ENCODE measurements at regions not wholly inside any gene's neighbourhood (a gene's known extent, or its start where the extent isn't known, plus 50 kb on each side); places are given as distances from the start of the nearest gene placed in this dataset.

GRCh38 chr14:49999826-50000379, 107.0 kb downstream of the ARF6 start:
- no peak for DNase-seq

DNA sequence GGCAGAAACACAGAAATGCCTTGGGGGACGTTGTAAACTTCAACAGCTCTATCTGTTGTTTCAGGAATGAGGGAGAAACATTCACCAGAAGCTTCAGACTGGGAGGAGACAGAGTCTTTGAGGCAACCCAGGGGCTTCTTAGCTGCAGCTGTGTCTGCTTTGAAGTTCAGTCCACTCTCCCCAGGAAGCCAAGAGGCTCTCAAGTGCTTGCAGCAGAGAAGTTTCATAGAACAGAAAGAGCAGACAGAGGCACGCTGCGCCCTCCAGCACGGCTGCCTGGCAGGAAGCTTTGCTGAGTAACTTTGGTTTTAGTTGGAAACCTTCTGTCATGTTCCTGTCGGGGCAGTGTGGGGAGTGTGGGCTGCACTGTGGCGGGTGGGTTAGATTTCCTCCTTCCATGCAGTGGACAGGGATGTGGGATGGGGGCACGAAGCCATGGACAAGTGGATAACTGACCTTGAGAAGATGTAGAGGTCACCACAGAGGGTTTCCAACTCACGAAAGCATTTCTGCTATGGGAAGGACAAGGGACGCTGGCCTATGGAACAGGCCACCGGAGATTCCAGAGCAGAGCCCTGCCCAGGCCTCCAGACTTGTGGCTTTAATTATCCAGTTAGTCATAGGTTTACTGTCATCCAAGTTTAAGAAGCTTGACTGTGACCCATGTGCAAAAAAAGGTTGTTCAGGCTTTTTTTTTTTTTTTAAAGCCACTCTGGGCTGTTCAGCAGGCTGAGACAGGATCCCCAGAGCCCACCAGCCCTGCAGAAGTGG, 107.7 kb downstream of the ARF6 start:
- peak; percentile 83 for DNase-seq

- peak; percentile 76 for DNase-seq
These were observed 108.5 kb downstream of the ARF6 start for GRCh38 chr14:50001151-50001998.

DNA sequence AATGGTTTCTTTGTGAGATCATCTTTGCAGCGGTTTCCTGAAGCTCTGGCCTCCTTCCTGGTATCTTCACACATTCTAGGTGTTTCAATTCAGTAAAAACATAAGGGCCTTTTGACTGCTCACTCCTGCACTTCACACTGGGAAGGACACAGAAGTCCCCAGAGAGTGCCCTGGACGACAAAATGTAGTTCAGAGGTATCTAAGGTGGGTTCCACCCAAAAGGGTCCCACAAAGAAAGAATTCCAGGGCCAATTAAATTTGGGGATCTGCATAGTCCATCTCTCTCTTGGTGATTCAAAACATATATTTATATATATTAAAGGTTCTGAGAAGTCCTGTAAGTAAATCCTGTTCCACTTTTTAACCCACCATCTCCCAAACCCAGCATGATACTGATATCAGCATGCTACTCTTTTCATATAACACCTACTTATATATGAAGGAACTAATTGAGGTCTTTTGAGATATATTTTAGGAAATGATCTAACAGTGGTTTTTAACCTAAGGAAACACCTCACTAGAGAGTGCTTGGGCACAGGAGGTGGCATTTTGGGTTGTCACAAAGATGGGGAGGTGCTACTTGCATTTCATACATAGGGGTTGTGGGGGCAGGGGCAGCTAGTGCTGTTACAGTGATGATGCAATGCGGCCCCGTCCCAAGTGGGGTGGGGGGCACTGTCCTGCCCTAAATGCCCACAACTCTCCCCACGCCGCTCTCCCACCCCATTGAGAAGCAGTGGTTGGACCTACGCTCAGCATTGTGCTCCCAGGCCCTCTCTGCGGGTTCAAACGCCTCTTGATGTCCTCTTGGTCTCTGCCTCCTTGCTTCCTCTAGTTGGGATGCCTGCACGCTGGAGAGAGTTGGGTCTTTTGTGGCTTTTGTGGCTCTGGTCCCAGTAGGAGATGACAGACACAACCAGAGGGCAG, 109.4 kb downstream of the ARF6 start:
- DNase-seq, result peak; percentile 79

GRCh38 chr14:50002926-50003212, 110.0 kb downstream of the ARF6 start:
- no peak for DNase-seq

GRCh38 chr14:50003213-50004021, 110.5 kb downstream of the ARF6 start:
- DNase-seq, result peak; percentile 73

DNA sequence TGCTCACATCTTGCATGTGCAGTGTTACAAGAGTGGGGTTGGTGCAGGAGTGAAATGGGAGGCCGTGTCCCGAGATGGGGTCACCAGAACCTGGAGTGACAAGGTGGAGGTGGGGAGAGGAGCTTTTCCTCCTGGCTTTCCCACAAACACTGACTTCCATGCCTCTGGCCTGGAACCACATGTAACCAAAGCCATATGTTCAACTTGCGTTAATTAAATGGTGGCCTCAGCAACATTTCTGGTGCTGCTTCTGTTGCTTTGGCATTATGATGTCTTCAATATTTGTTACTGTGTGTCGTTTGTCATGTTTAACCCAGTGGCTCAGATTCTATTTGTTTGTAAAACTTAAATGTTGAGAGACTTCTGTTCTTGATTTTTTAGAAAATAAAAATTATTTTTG, 110.2 kb downstream of the VCPKMT start:
- DNase-seq, result no peak

GRCh38 chr14:50007123-50007903, 109.1 kb downstream of the VCPKMT start:
- no peak for DNase-seq

- no peak for DNase-seq
These were observed 107.8 kb downstream of the VCPKMT start for GRCh38 chr14:50008562-50008961.

DNA sequence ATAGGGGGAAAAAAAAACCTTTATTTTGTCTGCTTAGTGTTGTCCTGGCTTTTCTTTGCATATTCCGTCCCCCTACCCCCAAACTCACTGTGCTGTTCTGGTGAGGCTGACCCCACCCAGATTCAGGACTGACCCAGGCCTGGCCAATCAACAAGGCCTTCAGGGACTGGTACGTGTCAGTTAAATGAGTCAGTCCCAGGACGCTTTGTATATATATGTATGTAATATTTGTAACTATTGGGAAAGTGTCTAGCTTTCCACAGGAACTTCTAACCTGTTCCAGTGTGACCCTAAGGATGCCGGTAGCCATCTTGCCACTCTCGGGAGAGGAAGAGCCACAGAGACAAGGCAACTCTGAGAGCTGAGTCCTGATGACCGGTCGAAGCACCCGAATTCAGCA, 107.4 kb downstream of the VCPKMT start:
- DNase-seq, result no peak

GRCh38 chr14:50010752-50011151, 105.6 kb downstream of the VCPKMT start:
- DNase-seq, result no peak

DNA sequence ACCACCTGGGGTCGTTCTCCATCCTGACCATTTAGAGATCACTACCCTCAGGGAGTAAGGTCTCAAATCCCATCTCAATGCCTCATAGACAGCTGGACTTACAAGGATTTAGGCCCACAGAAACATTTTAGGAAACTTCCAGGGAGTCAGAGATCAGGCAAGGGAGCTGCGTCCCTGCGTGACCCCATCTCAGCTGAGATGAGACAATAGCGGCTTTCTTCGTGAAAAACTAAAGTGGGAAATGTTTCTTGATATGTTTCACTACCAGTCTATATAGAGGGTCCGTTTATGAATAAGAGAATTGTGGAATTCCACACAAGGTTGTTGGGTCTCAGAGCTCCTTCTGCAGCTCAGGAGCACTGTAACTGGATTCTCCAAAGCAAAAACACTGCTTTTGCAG, 105.1 kb downstream of the VCPKMT start:
- DNase-seq, result no peak

DNA sequence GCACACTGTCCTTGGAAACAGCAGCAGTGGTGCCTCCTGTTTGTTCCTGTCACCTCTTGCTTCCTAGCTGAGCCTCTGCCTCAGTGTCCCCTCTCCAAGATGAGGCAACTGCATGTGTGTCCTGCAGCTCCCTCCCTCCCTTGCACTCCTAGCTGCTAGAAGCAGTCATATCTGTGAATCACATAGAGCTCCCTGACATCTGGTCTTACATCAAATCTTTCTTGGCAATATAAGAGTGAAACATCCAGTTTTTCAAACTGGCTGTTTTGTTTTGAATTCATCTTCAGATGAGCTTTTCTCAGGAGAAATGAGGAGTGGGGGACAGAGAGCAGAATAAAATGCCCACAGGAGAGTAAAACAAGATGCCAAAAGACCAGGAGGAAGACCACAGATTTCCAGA, 103.7 kb downstream of the VCPKMT start:
- DNase-seq, result no peak

GRCh38 chr14:50013198-50013918, 103.0 kb downstream of the VCPKMT start:
- no peak for DNase-seq

- no peak for DNase-seq
These were observed 102.4 kb downstream of the VCPKMT start for GRCh38 chr14:50013934-50014333.

DNA sequence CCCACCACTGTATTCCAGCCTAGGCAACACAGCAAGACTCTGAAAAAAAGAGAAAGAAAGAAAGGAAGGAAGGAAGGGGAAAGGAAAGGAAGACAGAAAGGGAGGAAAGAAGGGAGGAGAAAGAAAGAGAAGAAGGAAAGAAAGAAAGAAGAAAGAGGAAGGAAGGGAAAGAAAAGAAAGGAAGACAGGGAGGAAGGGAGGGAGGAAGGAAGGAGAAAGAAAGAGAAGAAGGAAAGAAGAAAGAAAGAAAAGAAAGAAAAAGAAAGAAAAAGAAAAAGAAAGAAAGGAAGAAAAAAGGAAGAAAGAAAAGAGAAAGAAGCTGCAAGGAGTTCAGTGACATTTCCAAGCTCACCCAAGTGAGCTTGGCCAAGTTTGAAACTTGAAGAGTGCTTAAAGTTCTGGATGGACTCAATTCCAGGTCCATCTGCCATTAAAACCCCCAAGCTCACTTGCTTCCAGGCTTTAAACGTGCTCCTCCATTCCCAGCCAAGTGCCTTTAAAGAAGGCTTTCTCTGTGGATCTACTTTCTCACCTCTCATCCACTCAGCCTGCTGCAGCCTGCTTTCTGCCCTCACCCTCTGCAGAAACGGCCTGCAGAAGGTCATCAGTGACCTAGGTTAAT, 101.5 kb downstream of the VCPKMT start:
- DNase-seq, result no peak

DNA sequence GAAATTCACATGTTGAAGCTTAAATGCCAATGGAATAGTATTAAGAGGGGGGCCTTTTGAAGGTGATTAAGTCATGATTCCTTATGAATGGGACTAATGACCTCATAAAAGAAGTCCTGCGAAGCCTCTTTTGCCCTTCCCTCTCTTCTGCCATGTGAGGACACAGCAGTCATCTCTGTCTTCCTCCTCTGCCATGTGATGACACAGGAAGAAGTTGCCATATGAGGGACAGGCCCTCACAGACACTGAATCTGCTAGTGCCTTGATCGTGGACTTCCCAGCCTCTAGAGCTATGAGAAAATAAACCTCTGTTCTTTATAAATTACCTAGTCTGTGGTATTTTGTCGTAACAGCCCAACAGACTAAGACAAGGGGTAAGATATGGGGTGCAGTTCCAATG, 100.7 kb downstream of the VCPKMT start:
- no peak for DNase-seq

DNA sequence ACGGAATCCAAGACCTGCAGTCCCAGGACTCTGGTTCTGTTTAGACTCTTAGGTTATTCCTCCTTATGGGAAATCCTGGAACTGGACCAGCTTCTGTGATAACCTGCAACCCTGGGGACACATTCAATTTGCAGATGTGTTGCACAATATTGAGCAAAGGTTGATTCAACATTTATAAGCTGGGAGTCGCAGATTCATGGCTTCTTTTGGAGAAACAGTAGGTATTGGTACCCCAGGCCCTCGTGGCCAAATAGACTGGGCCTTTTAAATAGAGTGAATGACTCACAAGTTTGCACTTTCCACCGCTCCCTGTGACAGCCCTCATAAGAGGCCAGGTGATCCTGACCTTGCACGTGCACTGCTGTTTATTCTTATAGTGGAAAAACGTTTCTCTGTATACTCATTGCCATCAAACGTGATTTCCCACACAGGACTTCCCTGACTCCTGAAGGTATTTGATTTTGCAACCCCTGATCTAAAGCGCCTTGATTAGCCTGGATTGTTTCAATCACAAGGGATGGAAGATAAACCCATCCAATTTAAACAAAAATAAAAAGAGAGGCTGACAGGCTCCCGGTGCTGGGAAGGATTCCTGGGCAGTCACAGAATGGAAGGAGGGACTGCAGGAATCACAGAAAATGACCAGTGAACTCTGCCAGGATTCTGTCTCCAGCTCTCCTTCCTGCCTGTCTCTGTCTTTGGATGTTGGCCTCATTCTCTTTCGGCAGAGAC, 98.0 kb downstream of the VCPKMT start:
- DNase-seq, result no peak

GRCh38 chr14:50018933-50019210, 97.5 kb downstream of the VCPKMT start:
- no peak for DNase-seq

DNA sequence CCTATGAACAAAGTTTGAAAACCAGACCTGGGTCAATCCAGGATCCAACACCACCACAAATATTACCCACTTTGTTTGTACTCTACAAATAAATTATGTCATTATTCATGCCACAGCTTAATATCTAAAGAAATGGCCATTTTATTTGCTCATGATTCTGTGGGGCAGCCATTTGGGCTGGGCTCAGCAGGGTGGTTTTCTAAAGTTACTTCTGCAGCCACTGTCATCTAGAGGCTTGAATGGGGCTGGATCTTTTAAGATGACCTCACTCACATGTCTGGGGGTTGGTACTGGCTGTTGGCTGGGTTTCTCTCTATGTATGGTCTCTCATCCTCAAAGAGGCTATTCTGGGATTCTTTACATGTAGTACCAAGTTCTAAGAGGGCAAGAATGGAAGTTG, 96.2 kb downstream of the VCPKMT start:
- no peak for DNase-seq

Measured in stimulated activated CD4-positive, alpha-beta T cell treated with anti-CD3 and anti-CD28 coated beads, Interleukin-4, amount 100 ng/mL, for 24 hours (primary cell).